ENCODE measurements at regions not wholly inside any gene's neighbourhood (a gene's known extent, or its start where the extent isn't known, plus 50 kb on each side); places are given as distances from the start of the nearest gene placed in this dataset.

DNA sequence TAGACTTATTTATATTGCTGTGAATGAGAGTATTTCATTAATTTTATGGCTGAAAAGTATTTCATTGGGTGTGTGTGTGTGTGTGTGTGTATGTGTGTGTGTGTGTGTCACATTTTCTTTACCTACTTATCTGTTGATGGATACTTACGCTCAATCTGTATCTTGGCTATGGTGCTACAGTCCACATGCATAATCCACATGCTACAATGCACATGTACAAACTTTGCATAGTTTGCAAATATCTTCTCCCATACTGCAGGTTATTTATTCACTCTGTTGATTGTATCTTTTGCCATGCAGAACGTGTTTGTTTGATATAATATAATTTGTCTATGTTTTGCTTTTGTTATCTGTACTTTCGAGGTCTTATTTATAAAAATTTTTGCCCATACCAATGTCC lies 167.8 kb downstream of the RAB28 start:
- H3K27me3 Mint-ChIP-seq (ENCODE audit: insufficient read depth): no peaks in the 10 kb centered on the region
- no peaks in the 10 kb centered on the region for H3K36me3 Mint-ChIP-seq (ENCODE audit: low read depth)
- no peak for DNase-seq
- H3K4me3 Mint-ChIP-seq: no peak overlapping the region
- H3K9me3 Mint-ChIP-seq: no peaks in the 10 kb centered on the region
- TF ChIP-seq, protein P1, sequence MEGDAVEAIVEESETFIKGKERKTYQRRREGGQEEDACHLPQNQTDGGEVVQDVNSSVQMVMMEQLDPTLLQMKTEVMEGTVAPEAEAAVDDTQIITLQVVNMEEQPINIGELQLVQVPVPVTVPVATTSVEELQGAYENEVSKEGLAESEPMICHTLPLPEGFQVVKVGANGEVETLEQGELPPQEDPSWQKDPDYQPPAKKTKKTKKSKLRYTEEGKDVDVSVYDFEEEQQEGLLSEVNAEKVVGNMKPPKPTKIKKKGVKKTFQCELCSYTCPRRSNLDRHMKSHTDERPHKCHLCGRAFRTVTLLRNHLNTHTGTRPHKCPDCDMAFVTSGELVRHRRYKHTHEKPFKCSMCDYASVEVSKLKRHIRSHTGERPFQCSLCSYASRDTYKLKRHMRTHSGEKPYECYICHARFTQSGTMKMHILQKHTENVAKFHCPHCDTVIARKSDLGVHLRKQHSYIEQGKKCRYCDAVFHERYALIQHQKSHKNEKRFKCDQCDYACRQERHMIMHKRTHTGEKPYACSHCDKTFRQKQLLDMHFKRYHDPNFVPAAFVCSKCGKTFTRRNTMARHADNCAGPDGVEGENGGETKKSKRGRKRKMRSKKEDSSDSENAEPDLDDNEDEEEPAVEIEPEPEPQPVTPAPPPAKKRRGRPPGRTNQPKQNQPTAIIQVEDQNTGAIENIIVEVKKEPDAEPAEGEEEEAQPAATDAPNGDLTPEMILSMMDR (IDR thresholded peaks at IDR 0.05): no peak
- H3K27ac Mint-ChIP-seq: no peak overlapping the region
- no peaks in the 10 kb centered on the region for H3K4me1 Mint-ChIP-seq (ENCODE audit: low read depth)

DNA sequence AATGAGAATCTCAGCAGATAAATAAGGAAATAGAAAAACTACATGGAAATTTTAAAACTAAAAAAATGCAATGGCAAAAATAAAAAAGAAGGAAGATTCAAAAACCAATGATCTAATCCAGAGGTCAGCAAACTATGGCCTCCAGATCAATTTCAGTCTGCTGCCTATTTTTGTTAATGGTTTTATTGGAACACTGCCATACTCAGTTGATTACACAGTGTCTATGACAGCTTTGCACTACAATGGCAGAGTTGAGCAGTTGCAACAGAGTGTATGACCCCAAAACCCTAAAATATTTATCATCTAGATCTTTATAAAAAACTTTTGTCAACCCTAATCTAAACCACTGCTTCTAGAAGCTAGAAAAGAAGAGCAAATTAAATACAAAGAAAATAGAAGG lies 170.3 kb downstream of the RAB28 start:
- Mint-ChIP-seq H3K27me3 (ENCODE audit: insufficient read depth) (no peaks in the 10 kb centered on the region), H3K9me3 (no peaks in the 10 kb centered on the region), H3K36me3 (ENCODE audit: low read depth) (no peaks in the 10 kb centered on the region), H3K4me1 (ENCODE audit: low read depth) (no peaks in the 10 kb centered on the region), H3K4me3 (no peak overlapping the region), H3K27ac (no peak overlapping the region)
- TF ChIP-seq, protein P1 (IDR thresholded peaks at IDR 0.05): no peak
- no peak for DNase-seq

DNA sequence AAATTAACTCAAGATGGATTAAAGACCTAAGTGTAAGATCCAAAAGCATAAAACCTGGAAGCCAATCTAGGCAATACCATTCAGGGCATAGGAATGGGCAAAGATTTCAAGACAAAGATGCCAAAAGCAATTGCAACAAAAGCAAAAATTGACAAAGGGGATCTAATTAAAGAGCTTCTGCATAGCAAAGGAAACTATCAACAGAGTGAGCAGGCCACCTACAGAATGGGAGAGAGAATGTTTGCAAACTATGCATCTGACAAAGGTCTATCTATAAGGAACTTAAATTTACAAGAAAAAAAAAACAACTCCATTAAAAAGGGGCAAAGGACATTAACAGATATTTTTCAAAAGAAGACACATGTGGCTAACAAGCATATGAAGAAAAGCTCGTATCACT lies 171.9 kb downstream of the RAB28 start:
- Mint-ChIP-seq H3K36me3 (ENCODE audit: low read depth) (no peaks in the 10 kb centered on the region), H3K27me3 (ENCODE audit: insufficient read depth) (no peaks in the 10 kb centered on the region), H3K4me1 (ENCODE audit: low read depth) (no peaks in the 10 kb centered on the region), H3K27ac (no peak overlapping the region), H3K9me3 (no peaks in the 10 kb centered on the region), H3K4me3 (no peak overlapping the region)
- no peak for DNase-seq
- TF ChIP-seq, protein P1 (IDR thresholded peaks at IDR 0.05): no peak

DNA sequence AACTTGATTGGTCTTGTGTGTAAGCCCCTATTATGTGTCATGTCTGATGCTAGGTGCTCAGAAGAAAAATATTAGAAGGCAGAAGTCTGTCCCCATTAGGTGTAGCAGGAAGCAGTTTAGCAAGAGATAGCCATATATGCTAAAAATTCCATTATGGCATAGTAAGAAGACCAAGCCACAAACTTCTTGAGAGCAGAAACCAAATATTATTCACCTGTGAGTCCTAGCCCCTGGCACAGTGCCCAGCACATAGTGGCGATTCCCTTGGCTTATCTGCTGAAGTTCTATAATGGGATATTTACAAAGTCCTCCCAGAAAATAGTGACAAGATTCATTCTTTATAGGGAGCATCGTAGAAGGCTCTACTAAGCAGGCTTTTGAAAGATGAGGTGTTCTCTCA lies 174.4 kb downstream of the RAB28 start:
- no peaks in the 10 kb centered on the region for H3K36me3 Mint-ChIP-seq (ENCODE audit: low read depth)
- TF ChIP-seq, protein P1 (IDR thresholded peaks at IDR 0.05): no peak
- H3K4me1 Mint-ChIP-seq (ENCODE audit: low read depth): no peaks in the 10 kb centered on the region
- H3K9me3 Mint-ChIP-seq: no peaks in the 10 kb centered on the region
- H3K4me3 Mint-ChIP-seq: no peak overlapping the region
- no peak for DNase-seq
- no peak overlapping the region for H3K27ac Mint-ChIP-seq
- peaks cover 5% of the 10 kb centered on the region for H3K27me3 Mint-ChIP-seq (ENCODE audit: insufficient read depth)

DNA sequence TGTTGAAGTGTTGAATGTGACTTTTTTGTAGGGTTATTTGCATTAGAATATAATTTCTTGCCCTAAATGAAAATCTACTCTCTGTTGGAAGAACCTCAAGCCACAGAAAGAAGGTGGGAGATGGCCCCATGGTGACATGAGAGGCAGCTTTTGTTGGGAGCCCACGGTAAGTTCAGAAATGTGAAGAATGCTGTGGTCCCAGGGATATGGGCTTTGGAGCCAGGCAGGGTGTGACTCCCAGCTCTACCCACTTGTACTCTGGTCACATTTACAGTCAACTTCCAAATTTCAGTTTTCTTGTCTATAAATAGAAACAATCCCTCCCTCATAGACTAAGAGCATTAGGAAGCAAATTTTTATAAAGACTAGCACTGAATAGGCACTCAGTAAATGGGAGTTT lies 177.8 kb downstream of the RAB28 start:
- TF ChIP-seq, protein P1 (IDR thresholded peaks at IDR 0.05): no peak
- no peak for DNase-seq
- H3K4me3 Mint-ChIP-seq: no peak overlapping the region
- no peaks in the 10 kb centered on the region for H3K4me1 Mint-ChIP-seq (ENCODE audit: low read depth)
- peaks cover 5% of the 10 kb centered on the region for H3K27me3 Mint-ChIP-seq (ENCODE audit: insufficient read depth)
- no peaks in the 10 kb centered on the region for H3K36me3 Mint-ChIP-seq (ENCODE audit: low read depth)
- no peaks in the 10 kb centered on the region; the same call in 1 of the 2 replicates for H3K9me3 Mint-ChIP-seq
- H3K27ac Mint-ChIP-seq: no peak overlapping the region

DNA sequence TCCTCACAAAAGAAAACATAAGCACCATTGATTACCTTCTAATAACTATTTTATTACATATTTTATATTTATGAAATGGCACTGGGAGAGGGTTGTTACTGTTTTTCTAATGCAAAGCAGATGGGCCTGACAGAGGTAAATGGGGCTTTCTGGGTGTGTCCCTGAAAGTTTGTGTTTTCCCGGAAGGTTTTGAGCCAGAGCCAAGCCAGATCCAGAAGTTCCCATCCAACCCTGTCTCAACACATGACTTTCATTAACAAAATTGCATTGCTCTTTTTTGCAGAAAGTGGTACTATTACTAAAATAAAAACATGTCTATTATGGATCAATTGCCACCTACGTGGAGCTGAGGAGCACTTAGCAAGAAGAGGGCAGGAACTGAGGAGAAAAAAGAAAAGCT lies 181.3 kb downstream of the RAB28 start:
- no peak for DNase-seq

More for the DNA sequence above, 181.3 kb downstream of the RAB28 start:
- H3K27ac Mint-ChIP-seq: no peak overlapping the region
- H3K27me3 Mint-ChIP-seq (ENCODE audit: insufficient read depth): peaks cover 5% of the 10 kb centered on the region
- no peaks in the 10 kb centered on the region; the same call in 1 of the 2 replicates for H3K36me3 Mint-ChIP-seq (ENCODE audit: low read depth)
- TF ChIP-seq, protein P1 (IDR thresholded peaks at IDR 0.05): no peak
- no peak overlapping the region for H3K4me3 Mint-ChIP-seq
- H3K9me3 Mint-ChIP-seq: peaks cover 15% of the 10 kb centered on the region
- H3K4me1 Mint-ChIP-seq (ENCODE audit: low read depth): no peaks in the 10 kb centered on the region
